ENCODE measurements at regions not wholly inside any gene's neighbourhood (a gene's known extent, or its start where the extent isn't known, plus 50 kb on each side); places are given as distances from the start of the nearest gene placed in this dataset.

- Histone ChIP-seq H3K36me3 (ENCODE audit: control insufficient read depth in 1 of 2, insufficient read depth in 2 of 2, low read length in 1 of 2) (no peaks in the 10 kb centered on the region), H3K27ac (ENCODE audit: low read depth in 1 of 2, low read length in 2 of 2) (no peak overlapping the region), H3K9me3 (ENCODE audit: control insufficient read depth, low read length) (no peaks in the 10 kb centered on the region), H3K27me3 (ENCODE audit: control insufficient read depth in 1 of 2, insufficient read depth in 2 of 2, low read length in 1 of 2) (no peaks in the 10 kb centered on the region), H3K4me1 (ENCODE audit: control insufficient read depth in 1 of 2, insufficient read depth in 2 of 2, low read length in 2 of 2) (no peaks in the 10 kb centered on the region), H3K4me3 (ENCODE audit: low read length in 2 of 2) (no peak overlapping the region)
- ATAC-seq (ENCODE audit: low FRiP score) (no peak), DNase-seq (no peak)
- intact Hi-C loops (cut with DNase I), result no loop called here
- WGBS, 2 donors, result 94 to 95% methylated on average over 5 of the region's 5 CpGs
These were observed 72.6 kb downstream of the BBS10 start for GRCh38 chr12:76275511-76276093.

DNA sequence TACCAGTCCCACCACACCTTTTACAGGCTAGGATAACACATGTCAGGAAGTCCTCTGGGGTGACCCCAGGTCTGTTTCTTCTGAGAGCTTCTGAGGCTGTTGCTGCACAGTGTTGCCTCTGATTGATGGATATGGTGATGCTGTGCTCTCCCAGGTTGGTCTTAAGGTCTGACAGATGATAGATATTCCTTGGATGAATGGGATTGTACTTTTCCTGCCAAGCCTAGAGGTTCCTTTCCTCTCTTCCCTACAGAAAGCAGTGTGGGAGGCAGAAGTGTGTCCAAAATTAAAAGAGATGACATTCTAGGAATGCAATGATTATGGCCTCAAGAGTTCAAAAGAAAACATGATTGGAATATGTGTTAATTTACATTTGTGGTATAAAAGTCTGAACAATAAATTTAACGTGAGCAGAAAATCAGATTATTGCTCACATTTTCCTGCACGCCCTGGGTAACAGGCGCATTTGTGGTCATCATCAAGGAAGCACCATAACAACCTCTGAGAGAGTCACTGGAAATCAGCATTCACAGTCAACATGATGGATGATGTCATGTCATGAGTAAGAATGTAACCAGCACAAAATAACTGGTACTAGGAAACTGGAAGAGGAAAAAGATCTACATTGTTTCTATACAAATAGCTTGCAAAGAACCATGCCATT is 73.7 kb downstream of the BBS10 start:
- ATAC-seq (ENCODE audit: low FRiP score) (no peak), DNase-seq (no peak)
- intact Hi-C loops (cut with DNase I), result no loop called here
- no peak overlapping the region for H3K27ac ChIP-seq (ENCODE audit: low read depth in 1 of 2, low read length in 2 of 2)
- H3K4me1 ChIP-seq (ENCODE audit: control insufficient read depth in 1 of 2, insufficient read depth in 2 of 2, low read length in 2 of 2), result no peaks in the 10 kb centered on the region
- WGBS, 2 donors, result 85 to 88% methylated on average over 3 of the region's 3 CpGs
- H3K36me3 ChIP-seq (ENCODE audit: control insufficient read depth in 1 of 2, insufficient read depth in 2 of 2, low read length in 1 of 2), result no peaks in the 10 kb centered on the region
- no peaks in the 10 kb centered on the region for H3K9me3 ChIP-seq (ENCODE audit: control insufficient read depth, low read length)
- H3K4me3 ChIP-seq (ENCODE audit: low read length in 2 of 2), result no peak overlapping the region
- no peaks in the 10 kb centered on the region for H3K27me3 ChIP-seq (ENCODE audit: control insufficient read depth in 1 of 2, insufficient read depth in 2 of 2, low read length in 1 of 2)

GRCh38 chr12:76272287-76272686 is 75.9 kb downstream of the BBS10 start:
- Histone ChIP-seq H3K27me3 (ENCODE audit: control insufficient read depth in 1 of 2, insufficient read depth in 2 of 2, low read length in 1 of 2) (no peaks in the 10 kb centered on the region), H3K9me3 (ENCODE audit: control insufficient read depth, low read length) (no peaks in the 10 kb centered on the region), H3K4me3 (ENCODE audit: low read length in 2 of 2) (no peak overlapping the region), H3K27ac (ENCODE audit: low read depth in 1 of 2, low read length in 2 of 2) (no peak overlapping the region), H3K36me3 (ENCODE audit: control insufficient read depth in 1 of 2, insufficient read depth in 2 of 2, low read length in 1 of 2) (no peaks in the 10 kb centered on the region), H3K4me1 (ENCODE audit: control insufficient read depth in 1 of 2, insufficient read depth in 2 of 2, low read length in 2 of 2) (no peaks in the 10 kb centered on the region)
- DNase-seq (no peak), ATAC-seq (ENCODE audit: low FRiP score) (no peak)
- intact Hi-C loops (cut with DNase I), result no loop called here
- 54 to 60% methylated on average over 4 of the region's 4 CpGs for WGBS, 2 donors

- Histone ChIP-seq H3K9me3 (ENCODE audit: control insufficient read depth, low read length) (no peaks in the 10 kb centered on the region), H3K4me1 (ENCODE audit: control insufficient read depth in 1 of 2, insufficient read depth in 2 of 2, low read length in 2 of 2) (no peaks in the 10 kb centered on the region), H3K4me3 (ENCODE audit: low read length in 2 of 2) (no peak overlapping the region), H3K27me3 (ENCODE audit: control insufficient read depth in 1 of 2, insufficient read depth in 2 of 2, low read length in 1 of 2) (no peaks in the 10 kb centered on the region), H3K36me3 (ENCODE audit: control insufficient read depth in 1 of 2, insufficient read depth in 2 of 2, low read length in 1 of 2) (no peaks in the 10 kb centered on the region), H3K27ac (ENCODE audit: low read depth in 1 of 2, low read length in 2 of 2) (no peak overlapping the region)
- no peak for ATAC-seq (ENCODE audit: low FRiP score)
- no peak for DNase-seq
- WGBS, 2 donors, result 49 to 50% methylated on average over 2 of the region's 2 CpGs
- intact Hi-C loops (cut with DNase I), result no loop called here
These were observed 77.4 kb downstream of the BBS10 start for GRCh38 chr12:76270657-76271358.

- H3K4me1 ChIP-seq (ENCODE audit: control insufficient read depth in 1 of 2, insufficient read depth in 2 of 2, low read length in 2 of 2), result no peaks in the 10 kb centered on the region
- no peaks in the 10 kb centered on the region for H3K36me3 ChIP-seq (ENCODE audit: control insufficient read depth in 1 of 2, insufficient read depth in 2 of 2, low read length in 1 of 2)
- H3K27me3 ChIP-seq (ENCODE audit: control insufficient read depth in 1 of 2, insufficient read depth in 2 of 2, low read length in 1 of 2), result no peaks in the 10 kb centered on the region
- DNase-seq (no peak), ATAC-seq (ENCODE audit: low FRiP score) (no peak)
- no peak overlapping the region for H3K4me3 ChIP-seq (ENCODE audit: low read length in 2 of 2)
- no peaks in the 10 kb centered on the region for H3K9me3 ChIP-seq (ENCODE audit: control insufficient read depth, low read length)
- no peak overlapping the region for H3K27ac ChIP-seq (ENCODE audit: low read depth in 1 of 2, low read length in 2 of 2)
- intact Hi-C loops (cut with DNase I), result no loop called here
- WGBS, 2 donors, result 59 to 76% methylated on average over 1 of the region's 1 CpG
These were observed 79.9 kb downstream of the BBS10 start for GRCh38 chr12:76268267-76268666.

DNA sequence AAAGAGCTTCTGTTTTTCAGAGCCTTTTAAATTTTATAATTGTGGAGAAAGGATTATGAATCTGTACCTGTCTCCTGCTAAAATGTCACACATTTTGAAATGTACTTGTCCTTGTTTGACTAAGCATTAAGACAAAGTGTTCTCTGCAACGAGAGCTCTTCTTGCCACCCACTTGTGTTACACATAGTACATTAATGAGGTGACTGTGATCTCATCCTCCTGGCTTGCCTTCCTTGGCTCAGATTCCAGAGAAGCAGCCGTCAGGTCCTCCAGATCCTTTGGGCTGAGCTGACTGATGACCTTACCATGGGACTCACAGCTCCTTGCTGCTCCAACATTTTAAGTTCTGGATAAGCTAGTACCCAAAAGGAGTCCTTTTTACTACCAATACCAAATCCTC is 81.4 kb downstream of the BBS10 start:
- WGBS, 2 donors, result 21 to 24% methylated on average over 2 of the region's 2 CpGs

GRCh38 chr12:76265424-76266180 is 82.6 kb downstream of the BBS10 start:
- 28 to 43% methylated on average over 3 of the region's 3 CpGs for WGBS, 2 donors
- intact Hi-C loops (cut with DNase I), result no loop called here
- no peak overlapping the region for H3K4me3 ChIP-seq (ENCODE audit: low read length in 2 of 2)
- DNase-seq (no peak), ATAC-seq (ENCODE audit: low FRiP score) (no peak)
- no peaks in the 10 kb centered on the region for H3K4me1 ChIP-seq (ENCODE audit: control insufficient read depth in 1 of 2, insufficient read depth in 2 of 2, low read length in 2 of 2)
- H3K27me3 ChIP-seq (ENCODE audit: control insufficient read depth in 1 of 2, insufficient read depth in 2 of 2, low read length in 1 of 2), result no peaks in the 10 kb centered on the region
- H3K9me3 ChIP-seq (ENCODE audit: control insufficient read depth, low read length), result peaks cover 2% of the 10 kb centered on the region
- no peak overlapping the region for H3K27ac ChIP-seq (ENCODE audit: low read depth in 1 of 2, low read length in 2 of 2)
- no peaks in the 10 kb centered on the region for H3K36me3 ChIP-seq (ENCODE audit: control insufficient read depth in 1 of 2, insufficient read depth in 2 of 2, low read length in 1 of 2)

More for the DNA sequence above, 81.4 kb downstream of the BBS10 start:
- intact Hi-C loops (cut with DNase I), result no loop called here
- Histone ChIP-seq H3K27ac (ENCODE audit: low read depth in 1 of 2, low read length in 2 of 2) (no peak overlapping the region), H3K4me3 (ENCODE audit: low read length in 2 of 2) (no peak overlapping the region), H3K4me1 (ENCODE audit: control insufficient read depth in 1 of 2, insufficient read depth in 2 of 2, low read length in 2 of 2) (no peaks in the 10 kb centered on the region), H3K9me3 (ENCODE audit: control insufficient read depth, low read length) (peaks cover 2% of the 10 kb centered on the region), H3K27me3 (ENCODE audit: control insufficient read depth in 1 of 2, insufficient read depth in 2 of 2, low read length in 1 of 2) (no peaks in the 10 kb centered on the region), H3K36me3 (ENCODE audit: control insufficient read depth in 1 of 2, insufficient read depth in 2 of 2, low read length in 1 of 2) (no peaks in the 10 kb centered on the region)
- ATAC-seq (ENCODE audit: low FRiP score) (peak; percentile 63), DNase-seq (no peak)

- no peak overlapping the region for H3K27ac ChIP-seq (ENCODE audit: low read depth in 1 of 2, low read length in 2 of 2)
- DNase-seq (no peak), ATAC-seq (ENCODE audit: low FRiP score) (no peak)
- no peaks in the 10 kb centered on the region for H3K36me3 ChIP-seq (ENCODE audit: control insufficient read depth in 1 of 2, insufficient read depth in 2 of 2, low read length in 1 of 2)
- H3K9me3 ChIP-seq (ENCODE audit: control insufficient read depth, low read length), result peaks cover 2% of the 10 kb centered on the region
- intact Hi-C loops (cut with DNase I), result no loop called here
- no peaks in the 10 kb centered on the region for H3K4me1 ChIP-seq (ENCODE audit: control insufficient read depth in 1 of 2, insufficient read depth in 2 of 2, low read length in 2 of 2)
- H3K4me3 ChIP-seq (ENCODE audit: low read length in 2 of 2), result no peak overlapping the region
- no peaks in the 10 kb centered on the region for H3K27me3 ChIP-seq (ENCODE audit: control insufficient read depth in 1 of 2, insufficient read depth in 2 of 2, low read length in 1 of 2)
These were observed 83.6 kb downstream of the BBS10 start for GRCh38 chr12:76264611-76265012.

Measured in aorta (tissue), 5 donors.